ENCODE measurements at regions not wholly inside any gene's neighbourhood (a gene's known extent, or its start where the extent isn't known, plus 50 kb on each side); places are given as distances from the start of the nearest gene placed in this dataset.

GRCh38 chr2:179336782-179337534, 72.3 kb upstream of the SESTD1 start:
- no peak for FAIRE-seq
- Histone ChIP-seq H3K4me3 (ENCODE audit: low read length in 3 of 3) (no peak overlapping the region), H3K4me1 (ENCODE audit: control insufficient read depth in 2 of 3, insufficient read depth in 2 of 3, low read depth in 1 of 3, low read length in 3 of 3) (no peaks in the 10 kb centered on the region), H3K9ac (ENCODE audit: low read length in 3 of 3) (no peak overlapping the region), H3K36me3 (ENCODE audit: control insufficient read depth in 2 of 3, insufficient read depth in 3 of 3, low read length in 3 of 3) (no peaks in the 10 kb centered on the region), H3K27me3 (ENCODE audit: control insufficient read depth, insufficient read depth, low read length) (no peaks in the 10 kb centered on the region), H3K27ac (ENCODE audit: low read depth in 2 of 2, low read length in 2 of 2) (no peak overlapping the region), H3K9me3 (ENCODE audit: control insufficient read depth in 2 of 3, insufficient read depth in 1 of 3, low read length in 3 of 3) (no peaks in the 10 kb centered on the region)
- intact Hi-C loops (cut with DNase I): no loop called here
- DNase-seq: no peak
- TF ChIP-seq CTCF (IDR thresholded peaks at IDR 0.05; ENCODE audit: borderline replicate concordance, extremely low read depth, insufficient read depth): no peak

GRCh38 chr2:179335732-179336131, 71.1 kb upstream of the SESTD1 start:
- Histone ChIP-seq H3K9ac (ENCODE audit: low read length in 3 of 3) (no peak overlapping the region), H3K27me3 (ENCODE audit: control insufficient read depth, insufficient read depth, low read length) (no peaks in the 10 kb centered on the region), H3K9me3 (ENCODE audit: control insufficient read depth in 2 of 3, insufficient read depth in 1 of 3, low read length in 3 of 3) (no peaks in the 10 kb centered on the region), H3K4me3 (ENCODE audit: low read length in 3 of 3) (no peak overlapping the region), H3K27ac (ENCODE audit: low read depth in 2 of 2, low read length in 2 of 2) (no peak overlapping the region), H3K36me3 (ENCODE audit: control insufficient read depth in 2 of 3, insufficient read depth in 3 of 3, low read length in 3 of 3) (no peaks in the 10 kb centered on the region), H3K4me1 (ENCODE audit: control insufficient read depth in 2 of 3, insufficient read depth in 2 of 3, low read depth in 1 of 3, low read length in 3 of 3) (no peaks in the 10 kb centered on the region)
- no peak for TF ChIP-seq CTCF (IDR thresholded peaks at IDR 0.05; ENCODE audit: borderline replicate concordance, extremely low read depth, insufficient read depth)
- intact Hi-C loops (cut with DNase I): no loop called here
- no peak for DNase-seq
- no peak for FAIRE-seq

GRCh38 chr2:179332903-179333302, 68.3 kb upstream of the SESTD1 start:
- DNase-seq: no peak
- TF ChIP-seq CTCF (IDR thresholded peaks at IDR 0.05; ENCODE audit: borderline replicate concordance, extremely low read depth, insufficient read depth): no peak
- H3K27ac ChIP-seq (ENCODE audit: low read depth in 2 of 2, low read length in 2 of 2): no peak overlapping the region
- intact Hi-C loops (cut with DNase I): no loop called here
- no peaks in the 10 kb centered on the region for H3K36me3 ChIP-seq (ENCODE audit: control insufficient read depth in 2 of 3, insufficient read depth in 3 of 3, low read length in 3 of 3)
- no peak for FAIRE-seq
- no peaks in the 10 kb centered on the region for H3K27me3 ChIP-seq (ENCODE audit: control insufficient read depth, insufficient read depth, low read length)
- H3K9me3 ChIP-seq (ENCODE audit: control insufficient read depth in 2 of 3, insufficient read depth in 1 of 3, low read length in 3 of 3): no peaks in the 10 kb centered on the region
- no peak overlapping the region for H3K4me3 ChIP-seq (ENCODE audit: low read length in 3 of 3)
- H3K4me1 ChIP-seq (ENCODE audit: control insufficient read depth in 2 of 3, insufficient read depth in 2 of 3, low read depth in 1 of 3, low read length in 3 of 3): no peaks in the 10 kb centered on the region
- H3K9ac ChIP-seq (ENCODE audit: low read length in 3 of 3): no peak overlapping the region

GRCh38 chr2:179331061-179331460, 66.4 kb upstream of the SESTD1 start:
- no peaks in the 10 kb centered on the region for H3K36me3 ChIP-seq (ENCODE audit: control insufficient read depth in 2 of 3, insufficient read depth in 3 of 3, low read length in 3 of 3)
- intact Hi-C loops (cut with DNase I): no loop called here
- no peaks in the 10 kb centered on the region for H3K9me3 ChIP-seq (ENCODE audit: control insufficient read depth in 2 of 3, insufficient read depth in 1 of 3, low read length in 3 of 3)
- H3K9ac ChIP-seq (ENCODE audit: low read length in 3 of 3): no peak overlapping the region
- no peak overlapping the region for H3K27ac ChIP-seq (ENCODE audit: low read depth in 2 of 2, low read length in 2 of 2)
- H3K4me3 ChIP-seq (ENCODE audit: low read length in 3 of 3): no peak overlapping the region
- DNase-seq (no peak), FAIRE-seq (no peak)
- H3K27me3 ChIP-seq (ENCODE audit: control insufficient read depth, insufficient read depth, low read length): no peaks in the 10 kb centered on the region
- no peak for TF ChIP-seq CTCF (IDR thresholded peaks at IDR 0.05; ENCODE audit: borderline replicate concordance, extremely low read depth, insufficient read depth)
- H3K4me1 ChIP-seq (ENCODE audit: control insufficient read depth in 2 of 3, insufficient read depth in 2 of 3, low read depth in 1 of 3, low read length in 3 of 3): no peaks in the 10 kb centered on the region
